HG03135 (cell line): ENCODE measurements at regions not wholly inside any gene's neighbourhood (a gene's known extent, or its start where the extent isn't known, plus 50 kb on each side); places are given as distances from the start of the nearest gene placed in this dataset.
"Not testable (repeated sequence)": the region's sequence is repeated elsewhere in the genome, so short reads cannot be mapped to it uniquely, and the experiment has no call there.

Experiments
- ATAC-seq: cut with Tn5 transposase; IDR thresholded peaks from one replicate; pipeline ENCODE4 v1.9.1; 2021; ENCODE audit warnings: mild to moderate bottlenecking, moderate library complexity; ENCODE audit not compliant: unreplicated experiment

- ATAC-seq = no peak
These were observed 616.0 kb upstream of the IGFBP7 start for GRCh38 chr4:57726154-57726553.

- ATAC-seq = no peak
These were observed 609.3 kb upstream of the IGFBP7 start for GRCh38 chr4:57719456-57719855.

- ATAC-seq = not testable (repeated sequence)
These were observed 604.1 kb upstream of the IGFBP7 start for GRCh38 chr4:57714313-57714712.

GRCh38 chr4:57710053-57710452 lies 599.9 kb upstream of the IGFBP7 start:
- no peak for ATAC-seq

- ATAC-seq = no peak
These were observed 581.2 kb upstream of the IGFBP7 start for GRCh38 chr4:57691370-57691769.

- no peak for ATAC-seq
These were observed 579.6 kb upstream of the IGFBP7 start for GRCh38 chr4:57689693-57690205.

- no peak for ATAC-seq
These were observed 572.1 kb upstream of the IGFBP7 start for GRCh38 chr4:57682275-57682674.

- no peak for ATAC-seq
These were observed 569.8 kb upstream of the IGFBP7 start for GRCh38 chr4:57679969-57680368.

GRCh38 chr4:57676394-57676793 lies 566.2 kb upstream of the IGFBP7 start:
- no peak for ATAC-seq

- ATAC-seq = no peak
These were observed 562.8 kb upstream of the IGFBP7 start for GRCh38 chr4:57672846-57673433.

GRCh38 chr4:57668621-57669020 lies 558.4 kb upstream of the IGFBP7 start:
- no peak for ATAC-seq

- ATAC-seq = no peak
These were observed 555.6 kb upstream of the IGFBP7 start for GRCh38 chr4:57665806-57666205.

- ATAC-seq = no peak
These were observed 551.4 kb upstream of the IGFBP7 start for GRCh38 chr4:57661517-57662090.

GRCh38 chr4:57658673-57659072 lies 548.5 kb upstream of the IGFBP7 start:
- no peak for ATAC-seq

- ATAC-seq = no peak
These were observed 548.0 kb upstream of the IGFBP7 start for GRCh38 chr4:57658188-57658587.

- ATAC-seq = no peak
These were observed 545.2 kb upstream of the IGFBP7 start for GRCh38 chr4:57655342-57655741.

GRCh38 chr4:57652779-57653178 lies 542.6 kb upstream of the IGFBP7 start:
- ATAC-seq = no peak

- ATAC-seq = no peak
These were observed 530.4 kb upstream of the IGFBP7 start for GRCh38 chr4:57640391-57641100.

- no peak for ATAC-seq
These were observed 529.6 kb upstream of the IGFBP7 start for GRCh38 chr4:57639561-57640382.

- ATAC-seq = no peak
These were observed 525.7 kb upstream of the IGFBP7 start for GRCh38 chr4:57635910-57636309.

GRCh38 chr4:57633212-57633859 lies 523.2 kb upstream of the IGFBP7 start:
- ATAC-seq = no peak
